Lower leg skin (tissue), 3 donors: ENCODE measurements at regions not wholly inside any gene's neighbourhood (a gene's known extent, or its start where the extent isn't known, plus 50 kb on each side); places are given as distances from the start of the nearest gene placed in this dataset.

ENCODE experiments used
- POLR2A ChIP-seq, 2 donors: fragments of 450-650 bp; IDR thresholded peaks; one replicate each; pipeline ENCODE4 v1.6.1; 2016 to 2017; ENCODE audit warnings: antibody characterized with exemption in 2 of 2, mild to moderate bottlenecking in 1 of 2, moderate library complexity in 1 of 2
- TF ChIP-seq, protein P1 (sequence below), 3 donors: fragments of 450-650 bp; IDR thresholded peaks; one replicate each; pipeline ENCODE4 v1.5.1; 2016; ENCODE audit warnings: antibody characterized with exemption in 3 of 3, mild to moderate bottlenecking in 3 of 3, moderate library complexity in 2 of 3

DNA sequence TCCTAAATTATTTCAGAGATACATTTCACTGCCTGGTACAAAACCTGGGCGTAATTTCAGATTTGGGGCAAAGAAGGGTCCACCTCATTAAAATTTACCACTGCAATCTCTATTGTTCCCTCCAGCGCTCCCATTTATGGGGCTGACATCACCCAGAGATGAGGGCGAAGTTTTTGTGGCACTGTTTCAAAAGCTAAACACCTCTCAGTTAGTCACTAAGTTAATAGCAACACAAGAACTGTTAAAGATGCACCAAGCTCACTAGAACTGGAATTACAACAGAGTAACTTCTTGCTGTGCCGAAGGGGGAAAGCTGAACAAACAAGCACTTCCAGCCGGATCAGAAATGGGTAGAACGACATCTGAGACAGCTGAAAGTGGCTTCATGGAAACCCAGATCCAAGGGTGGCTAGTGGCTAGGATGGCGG lies 179.4 kb downstream of the GATA3 start:
- TF ChIP-seq, protein P1, sequence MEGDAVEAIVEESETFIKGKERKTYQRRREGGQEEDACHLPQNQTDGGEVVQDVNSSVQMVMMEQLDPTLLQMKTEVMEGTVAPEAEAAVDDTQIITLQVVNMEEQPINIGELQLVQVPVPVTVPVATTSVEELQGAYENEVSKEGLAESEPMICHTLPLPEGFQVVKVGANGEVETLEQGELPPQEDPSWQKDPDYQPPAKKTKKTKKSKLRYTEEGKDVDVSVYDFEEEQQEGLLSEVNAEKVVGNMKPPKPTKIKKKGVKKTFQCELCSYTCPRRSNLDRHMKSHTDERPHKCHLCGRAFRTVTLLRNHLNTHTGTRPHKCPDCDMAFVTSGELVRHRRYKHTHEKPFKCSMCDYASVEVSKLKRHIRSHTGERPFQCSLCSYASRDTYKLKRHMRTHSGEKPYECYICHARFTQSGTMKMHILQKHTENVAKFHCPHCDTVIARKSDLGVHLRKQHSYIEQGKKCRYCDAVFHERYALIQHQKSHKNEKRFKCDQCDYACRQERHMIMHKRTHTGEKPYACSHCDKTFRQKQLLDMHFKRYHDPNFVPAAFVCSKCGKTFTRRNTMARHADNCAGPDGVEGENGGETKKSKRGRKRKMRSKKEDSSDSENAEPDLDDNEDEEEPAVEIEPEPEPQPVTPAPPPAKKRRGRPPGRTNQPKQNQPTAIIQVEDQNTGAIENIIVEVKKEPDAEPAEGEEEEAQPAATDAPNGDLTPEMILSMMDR (IDR thresholded peaks at IDR 0.05) = no peak
- TF ChIP-seq POLR2A (IDR thresholded peaks at IDR 0.05) = no peak
